WERI-Rb-1 (cell line): ENCODE measurements at regions not wholly inside any gene's neighbourhood (a gene's known extent, or its start where the extent isn't known, plus 50 kb on each side); places are given as distances from the start of the nearest gene placed in this dataset.

Experiments
- DNase-seq: peaks from one replicate; pipeline ENCODE4 v3.0.0-alpha.2; 2020
- H3K27ac ChIP-seq: fragments of 250-450 bp; sonication (Bioruptor Pico); 2 replicates; pipeline ENCODE4 v1.5.1; 2020; ENCODE audit warnings: mild to moderate bottlenecking, moderate library complexity
- H3K27me3 ChIP-seq: fragments of 250-450 bp; sonication (Bioruptor Pico); 2 replicates; pipeline ENCODE4 v1.5.1; 2021; ENCODE audit warnings: mild to moderate bottlenecking, low read depth, moderate library complexity; ENCODE audit not compliant: insufficient read depth, severe bottlenecking
- H3K36me3 ChIP-seq: fragments of 250-450 bp; sonication (Bioruptor Pico); 2 replicates; pipeline ENCODE4 v1.5.1; 2020; ENCODE audit warnings: mild to moderate bottlenecking, moderate library complexity
- H3K4me3 ChIP-seq: 2 replicates; pipeline ENCODE4 v1.5.1; 2011; ENCODE audit warnings: low read depth, mild to moderate bottlenecking, control low read depth, low read length
- H3K9me3 ChIP-seq: fragments of 250-450 bp; sonication (Bioruptor Pico); 2 replicates; pipeline ENCODE4 v1.5.1; 2021; ENCODE audit warnings: mild to moderate bottlenecking, moderate library complexity; ENCODE audit not compliant: severe bottlenecking
- TF ChIP-seq, protein P1 (sequence below): IDR thresholded peaks from 2 replicates; pipeline ENCODE4 v1.5.1; 2011; ENCODE audit warnings: low read depth, mild to moderate bottlenecking, control low read depth, inconsistent platforms, low read length

DNA sequence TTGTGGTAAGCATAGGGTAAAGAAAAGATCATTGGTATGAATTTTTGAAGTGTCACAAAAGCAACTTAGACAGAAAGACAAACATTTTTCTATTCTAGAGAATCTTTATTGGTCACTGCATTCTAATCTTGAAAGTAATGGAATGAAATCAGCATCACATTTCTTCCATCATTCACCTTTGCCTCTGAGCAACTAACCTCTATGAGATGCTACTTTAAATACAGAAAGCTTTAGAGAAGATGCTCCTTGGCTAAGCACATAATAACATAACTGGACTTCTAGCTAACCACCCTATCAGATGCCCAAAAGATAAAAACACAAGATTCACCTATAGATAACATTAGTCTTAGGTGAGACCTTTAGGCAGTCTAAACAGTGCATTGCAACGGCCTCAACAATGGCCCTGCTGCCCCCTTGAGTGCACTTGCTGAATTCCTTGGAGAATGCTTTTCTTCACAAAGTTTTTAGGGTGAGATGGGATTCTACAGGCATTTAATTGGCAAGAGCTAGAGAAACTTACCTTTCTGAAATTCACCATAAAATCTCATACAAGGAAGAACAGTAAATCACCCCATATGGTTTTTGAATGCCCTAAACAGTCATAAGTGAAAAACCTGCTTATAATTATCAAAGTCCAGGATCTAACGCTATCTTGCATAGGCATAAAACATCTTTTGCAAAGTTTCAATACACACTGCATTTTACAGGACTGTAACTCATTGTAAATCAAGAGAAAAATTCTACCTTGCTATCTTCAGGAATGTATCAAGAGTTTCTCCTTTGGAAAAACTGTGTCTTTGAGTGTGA lies 791.3 kb upstream of the CHAC2 start:
- TF ChIP-seq, protein P1, sequence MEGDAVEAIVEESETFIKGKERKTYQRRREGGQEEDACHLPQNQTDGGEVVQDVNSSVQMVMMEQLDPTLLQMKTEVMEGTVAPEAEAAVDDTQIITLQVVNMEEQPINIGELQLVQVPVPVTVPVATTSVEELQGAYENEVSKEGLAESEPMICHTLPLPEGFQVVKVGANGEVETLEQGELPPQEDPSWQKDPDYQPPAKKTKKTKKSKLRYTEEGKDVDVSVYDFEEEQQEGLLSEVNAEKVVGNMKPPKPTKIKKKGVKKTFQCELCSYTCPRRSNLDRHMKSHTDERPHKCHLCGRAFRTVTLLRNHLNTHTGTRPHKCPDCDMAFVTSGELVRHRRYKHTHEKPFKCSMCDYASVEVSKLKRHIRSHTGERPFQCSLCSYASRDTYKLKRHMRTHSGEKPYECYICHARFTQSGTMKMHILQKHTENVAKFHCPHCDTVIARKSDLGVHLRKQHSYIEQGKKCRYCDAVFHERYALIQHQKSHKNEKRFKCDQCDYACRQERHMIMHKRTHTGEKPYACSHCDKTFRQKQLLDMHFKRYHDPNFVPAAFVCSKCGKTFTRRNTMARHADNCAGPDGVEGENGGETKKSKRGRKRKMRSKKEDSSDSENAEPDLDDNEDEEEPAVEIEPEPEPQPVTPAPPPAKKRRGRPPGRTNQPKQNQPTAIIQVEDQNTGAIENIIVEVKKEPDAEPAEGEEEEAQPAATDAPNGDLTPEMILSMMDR, result peak; percentile 78
- DNase-seq, result peak; percentile 60
- H3K27me3 ChIP-seq, result no peaks in the 10 kb centered on the region
- no peak overlapping the region for H3K4me3 ChIP-seq
- no peaks in the 10 kb centered on the region for H3K36me3 ChIP-seq
- no peak overlapping the region for H3K27ac ChIP-seq
- no peaks in the 10 kb centered on the region for H3K9me3 ChIP-seq

DNA sequence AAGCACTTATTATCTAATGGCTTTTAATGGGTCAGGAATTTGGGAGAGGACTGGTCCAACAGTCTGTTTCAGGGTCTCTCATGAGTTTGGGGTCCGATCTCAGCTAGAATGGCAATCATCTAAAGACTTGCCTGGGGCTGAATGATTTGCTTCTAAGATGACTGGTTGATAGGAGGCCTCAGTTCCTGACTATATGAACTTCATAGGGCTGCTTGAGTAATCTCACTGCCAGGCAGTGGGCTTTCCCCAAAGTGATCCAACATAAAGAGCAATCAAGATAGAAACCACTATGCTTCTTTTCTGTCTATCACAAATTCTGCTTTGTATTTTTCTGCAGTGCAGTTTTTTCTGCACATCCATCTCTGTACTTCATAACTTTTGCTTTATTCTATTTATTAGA lies 793.5 kb upstream of the CHAC2 start:
- Histone ChIP-seq H3K27ac (no peak overlapping the region), H3K27me3 (no peaks in the 10 kb centered on the region), H3K9me3 (no peaks in the 10 kb centered on the region), H3K4me3 (no peak overlapping the region), H3K36me3 (no peaks in the 10 kb centered on the region)
- DNase-seq, result no peak
- TF ChIP-seq, protein P1, result no peak

DNA sequence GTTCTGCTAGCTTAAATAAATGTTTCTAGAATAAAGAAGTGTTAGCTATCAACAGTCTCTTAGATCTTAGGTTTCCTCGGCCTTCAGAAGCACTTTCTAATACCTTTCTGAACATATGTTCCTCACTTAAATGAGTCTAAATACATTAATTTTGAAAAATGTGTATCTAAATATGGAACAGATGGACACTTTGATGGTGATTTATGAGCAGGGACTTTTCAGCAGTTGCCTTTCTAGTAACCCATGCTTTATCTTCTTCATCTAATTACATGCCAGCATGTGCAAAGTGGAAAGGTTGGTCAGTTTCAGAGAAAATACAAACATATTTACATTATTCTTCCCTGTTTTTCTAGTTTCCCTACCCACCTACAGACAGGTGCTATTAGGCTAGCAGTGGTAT lies 797.0 kb upstream of the CHAC2 start:
- Histone ChIP-seq H3K36me3 (no peaks in the 10 kb centered on the region), H3K9me3 (no peaks in the 10 kb centered on the region), H3K27ac (no peak overlapping the region), H3K27me3 (no peaks in the 10 kb centered on the region), H3K4me3 (no peak overlapping the region)
- DNase-seq, result no peak
- TF ChIP-seq, protein P1, result no peak

DNA sequence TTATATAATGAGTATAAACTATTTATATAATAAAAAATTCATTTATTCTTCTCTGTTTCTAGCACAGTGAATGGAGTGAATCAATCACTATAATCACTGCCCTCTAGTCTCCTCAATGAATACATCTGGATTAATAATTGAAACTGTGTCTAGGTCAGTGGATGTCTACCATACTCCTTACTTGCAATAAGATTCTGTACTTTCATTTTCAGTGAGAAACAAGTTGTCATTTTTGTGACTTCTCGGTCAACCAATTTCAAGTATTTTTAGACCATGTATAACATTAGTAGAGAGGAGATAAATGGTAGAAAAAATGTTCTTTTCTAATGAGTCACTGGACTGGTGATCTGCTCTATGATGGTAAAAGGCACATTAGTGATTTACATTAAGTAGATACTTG lies 799.6 kb upstream of the CHAC2 start:
- H3K9me3 ChIP-seq, result no peaks in the 10 kb centered on the region
- no peaks in the 10 kb centered on the region for H3K36me3 ChIP-seq
- H3K4me3 ChIP-seq, result no peak overlapping the region
- DNase-seq, result no peak
- H3K27ac ChIP-seq, result no peak overlapping the region
- TF ChIP-seq, protein P1, result no peak
- no peaks in the 10 kb centered on the region for H3K27me3 ChIP-seq

DNA sequence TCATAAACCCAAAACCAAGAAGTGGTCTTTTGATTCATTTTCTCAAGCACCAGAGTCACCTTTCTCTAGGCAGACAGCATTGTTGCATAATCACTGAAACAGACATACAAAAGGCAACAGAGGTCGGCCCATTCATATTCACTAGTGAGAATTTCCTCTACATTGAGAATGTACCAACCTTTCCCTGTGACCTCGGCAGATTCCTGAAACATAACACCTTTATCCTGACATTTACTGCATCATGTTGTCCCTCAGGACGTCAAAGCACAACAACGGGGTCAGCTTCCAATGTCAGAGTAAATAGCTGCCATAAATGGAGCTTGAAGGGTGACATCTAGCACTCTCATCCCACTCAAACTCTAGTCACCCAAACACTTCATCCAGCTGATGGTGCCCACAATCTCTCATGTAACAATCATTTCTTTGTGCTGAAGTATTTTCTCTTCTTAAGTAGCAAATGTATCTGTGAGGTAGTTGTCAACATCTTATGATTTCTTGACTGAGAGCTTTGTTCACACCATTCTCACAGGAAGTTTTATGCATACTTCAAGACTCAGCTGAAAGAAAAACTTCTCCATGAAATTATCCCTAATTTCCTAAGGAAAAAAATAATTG lies 802.6 kb upstream of the CHAC2 start:
- Histone ChIP-seq H3K4me3 (no peak overlapping the region), H3K27me3 (no peaks in the 10 kb centered on the region), H3K27ac (no peak overlapping the region), H3K9me3 (no peaks in the 10 kb centered on the region), H3K36me3 (no peaks in the 10 kb centered on the region)
- DNase-seq, result no peak
- TF ChIP-seq, protein P1, result no peak
